Stimulated activated CD4-positive, alpha-beta T cell treated with anti-CD3 and anti-CD28 coated beads, TNF-alpha, amount 100 ng/mL, for 48 hours (primary cell): ENCODE measurements at regions not wholly inside any gene's neighbourhood (a gene's known extent, or its start where the extent isn't known, plus 50 kb on each side); places are given as distances from the start of the nearest gene placed in this dataset.
A peak's percentile ranks its signal among the peaks of the same experiment; 100 is the strongest.

ENCODE experiments used
- DNase-seq, 3 donors: peaks; one replicate each; pipeline ENCODE4 v3.0.0-alpha.2; 2020; ENCODE audit warnings: low read depth in 3 of 3

GRCh38 chr1:81435175-81435574 is 365.6 kb upstream of the ADGRL2 start:
- no peak for DNase-seq

GRCh38 chr1:81433676-81434075 is 367.1 kb upstream of the ADGRL2 start:
- DNase-seq: no peak

- DNase-seq: no peak
Measured at GRCh38 chr1:81432654-81433109, 368.1 kb upstream of the ADGRL2 start.

DNA sequence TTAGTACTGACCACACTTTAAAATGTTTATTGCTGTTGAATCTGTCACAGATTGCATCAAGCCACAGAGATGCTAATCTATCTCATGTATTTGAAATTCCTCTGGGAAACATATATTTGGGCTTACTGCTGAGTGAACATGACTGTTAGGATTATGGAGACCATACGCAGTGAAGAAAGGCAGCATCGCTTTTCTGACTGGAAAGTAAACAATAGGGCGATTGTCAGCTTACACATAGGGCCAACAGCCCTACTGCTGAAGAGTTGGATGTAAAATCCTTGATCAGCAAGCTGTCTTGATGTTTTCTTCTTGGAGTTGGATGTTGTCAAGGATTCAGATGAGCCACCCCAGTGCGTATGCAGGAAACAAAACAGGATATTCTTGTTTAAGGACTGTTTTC is 368.7 kb upstream of the ADGRL2 start:
- no peak for DNase-seq

- no peak for DNase-seq
Measured at GRCh38 chr1:81431624-81432000, 369.1 kb upstream of the ADGRL2 start.

DNA sequence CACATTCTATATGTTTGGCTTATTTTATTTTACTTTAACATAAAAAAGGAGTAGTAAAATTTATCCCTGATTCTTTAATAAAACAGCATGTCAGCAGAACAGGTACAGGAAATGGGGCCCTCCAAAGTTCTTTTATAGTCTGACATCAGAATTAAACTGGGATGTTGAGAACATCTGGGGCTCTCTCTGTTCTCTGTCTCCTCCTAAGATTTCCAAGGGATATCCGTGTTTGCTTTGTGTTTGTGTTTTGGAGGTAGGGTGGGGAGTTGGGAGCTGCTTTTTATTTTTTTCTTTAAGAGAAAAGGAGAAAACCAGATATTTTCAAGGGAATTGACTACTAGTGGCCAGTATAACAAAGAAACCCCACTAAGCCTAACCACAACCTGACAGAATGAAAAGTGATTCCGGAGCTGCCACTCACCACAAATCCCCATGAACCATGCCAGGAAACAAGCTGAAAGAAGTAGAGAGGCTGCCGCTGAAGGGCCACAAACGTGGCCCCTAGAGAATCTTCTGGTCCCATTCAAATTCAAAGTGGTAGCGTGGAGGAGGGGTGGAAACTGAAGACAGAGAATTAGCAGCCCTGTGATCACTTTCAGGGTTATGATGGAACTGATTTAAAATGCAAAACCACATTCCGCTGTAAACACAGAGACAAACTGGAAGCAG is 369.6 kb upstream of the ADGRL2 start:
- no peak for DNase-seq

DNA sequence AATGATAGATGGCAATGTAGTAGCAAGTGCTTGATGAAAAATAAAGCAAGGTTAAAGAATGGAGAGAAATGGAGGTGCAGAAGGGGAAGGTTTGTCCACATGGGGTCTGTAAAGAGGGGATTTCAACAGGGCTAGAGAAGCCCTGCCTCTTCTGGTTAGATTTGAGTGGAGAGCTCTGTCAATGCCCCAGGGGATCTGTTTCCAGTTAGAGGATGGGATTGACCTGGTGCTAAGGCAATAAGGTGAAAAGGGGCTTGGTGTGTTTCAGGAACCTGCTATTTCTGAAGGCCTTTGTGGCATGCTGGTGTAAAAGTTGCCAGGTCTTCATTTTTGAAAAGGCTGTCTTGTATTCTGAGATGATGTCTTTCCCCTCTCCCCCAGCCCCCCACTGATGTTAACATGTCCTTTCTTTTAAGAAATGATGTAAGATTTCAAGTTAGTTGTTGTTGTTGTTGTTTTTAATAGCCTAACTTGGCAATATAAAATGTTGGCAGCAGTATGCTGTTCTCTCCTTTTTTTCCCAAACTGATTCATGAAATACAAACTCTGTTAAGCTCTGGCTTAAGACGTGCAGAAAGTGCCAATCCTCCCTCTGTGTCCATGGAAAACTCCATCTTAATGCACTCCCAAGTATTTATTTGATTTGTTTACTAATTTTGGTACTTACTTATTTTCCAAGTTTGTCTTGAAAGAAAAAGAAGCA is 370.3 kb upstream of the ADGRL2 start:
- DNase-seq: no peak

GRCh38 chr1:81428998-81429397 is 371.7 kb upstream of the ADGRL2 start:
- no peak for DNase-seq

DNA sequence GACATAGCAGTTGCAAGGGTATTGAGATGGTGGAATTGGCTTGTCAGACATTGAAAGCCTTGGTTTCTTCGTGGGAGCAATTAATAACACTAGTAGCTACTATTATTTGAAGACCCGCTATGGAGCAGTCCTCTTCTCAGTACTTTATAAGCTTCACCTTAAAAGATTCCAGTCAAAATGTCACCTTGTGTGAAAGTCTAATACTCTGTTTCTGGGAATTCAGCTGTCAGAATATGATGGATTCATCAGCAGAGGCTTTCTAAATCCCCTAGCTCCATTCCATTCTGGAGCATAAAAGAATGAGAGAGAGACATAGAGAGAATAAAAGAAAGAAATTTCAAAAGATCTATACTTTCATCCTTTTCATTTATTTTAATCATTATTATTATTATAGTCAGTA is 375.9 kb upstream of the ADGRL2 start:
- no peak for DNase-seq

- DNase-seq: no peak
Measured at GRCh38 chr1:81424061-81424460, 376.7 kb upstream of the ADGRL2 start.

DNA sequence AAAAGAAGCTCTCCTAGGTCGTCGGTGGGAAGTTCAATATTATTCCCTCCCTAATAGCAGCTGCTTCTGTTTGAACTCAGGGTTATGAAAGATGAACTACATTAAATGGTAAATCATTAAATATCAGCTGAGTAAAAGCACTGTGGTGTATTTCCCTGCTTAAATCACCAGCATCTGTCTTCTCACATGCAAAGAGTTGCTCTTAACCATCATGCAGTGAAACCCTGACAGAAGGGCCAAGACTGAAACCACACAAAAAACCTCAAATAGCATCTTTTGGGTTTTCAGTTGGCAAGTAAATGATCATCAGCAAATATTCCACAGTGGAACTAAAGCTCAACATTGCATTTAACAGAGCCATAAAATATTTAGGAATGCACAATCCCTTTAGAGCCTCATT is 380.0 kb upstream of the ADGRL2 start:
- no peak for DNase-seq

DNA sequence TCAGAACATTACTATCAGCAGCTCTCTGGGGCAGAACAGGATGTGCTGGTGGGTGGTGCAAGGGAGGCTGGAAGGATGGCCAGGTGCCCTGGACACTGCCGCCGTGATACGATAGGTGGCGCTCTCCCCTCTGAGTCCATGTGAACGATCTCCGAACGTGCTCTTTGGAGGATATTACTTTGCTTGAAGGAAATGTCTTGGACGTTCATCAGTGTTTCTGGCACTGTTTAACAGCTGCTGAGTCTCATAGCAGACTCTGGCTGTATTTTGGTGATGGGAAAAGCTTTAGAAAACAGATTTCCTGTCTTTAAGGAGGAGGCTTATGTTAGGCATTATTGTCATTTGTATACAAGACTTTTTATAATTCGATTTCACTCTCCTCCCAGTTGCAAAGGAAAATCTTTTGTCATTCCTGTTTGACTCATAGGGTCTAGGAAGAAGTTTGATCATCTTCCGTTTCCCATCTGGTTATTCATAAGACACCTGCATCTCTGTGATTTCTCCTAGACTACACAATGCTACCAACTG is 386.2 kb upstream of the ADGRL2 start:
- peak in 1 of 3 donors; percentile 2 for DNase-seq

DNA sequence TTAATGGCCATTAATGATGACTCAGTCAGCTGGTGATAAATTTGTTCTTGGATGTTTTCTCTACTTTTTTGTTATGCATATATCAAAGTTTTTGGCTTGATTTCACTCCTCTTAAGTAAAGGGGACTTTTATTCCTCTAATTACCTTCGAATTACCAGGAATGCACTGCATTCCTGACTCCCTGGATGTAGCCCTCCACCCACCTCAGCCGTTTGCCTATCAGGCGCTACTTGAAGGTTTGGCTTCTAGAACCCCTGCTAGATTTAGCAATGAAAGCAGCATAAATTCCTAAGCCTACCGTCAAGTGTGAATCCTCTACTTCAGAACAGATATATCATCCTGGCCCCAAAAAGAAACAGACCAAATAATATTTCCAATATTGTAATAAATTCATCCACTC is 387.8 kb upstream of the ADGRL2 start:
- DNase-seq: no peak

GRCh38 chr1:81410941-81411340 is 389.8 kb upstream of the ADGRL2 start:
- DNase-seq: no peak

- DNase-seq: no peak
Measured at GRCh38 chr1:81410351-81410750, 390.4 kb upstream of the ADGRL2 start.

DNA sequence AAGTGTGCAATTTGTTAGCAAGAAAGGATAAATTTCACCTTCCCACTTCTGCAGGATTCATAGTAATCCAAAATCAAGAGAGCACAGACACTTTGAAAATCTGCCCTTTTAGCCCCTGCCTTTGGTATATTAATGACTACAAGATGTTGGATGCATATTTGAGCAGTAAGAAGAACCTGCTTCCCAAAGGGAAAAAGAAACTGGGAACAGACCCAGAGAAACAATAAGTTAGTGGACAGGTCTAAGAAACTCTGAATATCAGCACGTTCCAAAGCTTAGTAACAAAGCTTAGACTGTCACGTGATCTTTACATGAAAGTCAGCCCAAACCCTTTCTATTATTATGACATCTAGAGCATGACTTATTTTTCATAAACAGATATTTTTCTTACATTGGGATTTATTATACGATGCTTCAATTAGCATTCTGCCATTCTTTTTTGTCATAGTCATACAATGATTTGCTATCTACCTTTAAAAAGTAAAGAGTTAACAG is 390.9 kb upstream of the ADGRL2 start:
- DNase-seq: no peak

GRCh38 chr1:81409262-81409661 is 391.5 kb upstream of the ADGRL2 start:
- no peak for DNase-seq

DNA sequence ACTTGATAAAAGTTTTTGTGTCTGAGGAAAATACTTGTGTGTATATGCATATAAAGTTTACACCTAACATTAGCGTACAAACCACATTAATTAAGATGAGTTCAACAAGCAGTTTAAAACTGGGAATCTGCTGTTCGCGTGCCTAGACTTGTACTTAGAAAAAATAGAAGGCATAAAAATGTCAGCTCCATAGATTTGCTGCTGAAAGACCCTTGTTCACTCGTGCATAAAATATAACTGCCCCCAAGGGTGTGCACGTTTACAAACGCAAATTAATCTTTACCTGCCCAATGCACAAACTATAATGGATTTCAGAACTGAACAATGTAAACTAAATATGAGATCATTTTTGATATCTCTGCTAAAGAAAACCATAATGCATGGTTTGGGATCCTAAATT is 392.3 kb upstream of the ADGRL2 start:
- no peak for DNase-seq

GRCh38 chr1:81407000-81407821 is 393.5 kb upstream of the ADGRL2 start:
- no peak for DNase-seq

DNA sequence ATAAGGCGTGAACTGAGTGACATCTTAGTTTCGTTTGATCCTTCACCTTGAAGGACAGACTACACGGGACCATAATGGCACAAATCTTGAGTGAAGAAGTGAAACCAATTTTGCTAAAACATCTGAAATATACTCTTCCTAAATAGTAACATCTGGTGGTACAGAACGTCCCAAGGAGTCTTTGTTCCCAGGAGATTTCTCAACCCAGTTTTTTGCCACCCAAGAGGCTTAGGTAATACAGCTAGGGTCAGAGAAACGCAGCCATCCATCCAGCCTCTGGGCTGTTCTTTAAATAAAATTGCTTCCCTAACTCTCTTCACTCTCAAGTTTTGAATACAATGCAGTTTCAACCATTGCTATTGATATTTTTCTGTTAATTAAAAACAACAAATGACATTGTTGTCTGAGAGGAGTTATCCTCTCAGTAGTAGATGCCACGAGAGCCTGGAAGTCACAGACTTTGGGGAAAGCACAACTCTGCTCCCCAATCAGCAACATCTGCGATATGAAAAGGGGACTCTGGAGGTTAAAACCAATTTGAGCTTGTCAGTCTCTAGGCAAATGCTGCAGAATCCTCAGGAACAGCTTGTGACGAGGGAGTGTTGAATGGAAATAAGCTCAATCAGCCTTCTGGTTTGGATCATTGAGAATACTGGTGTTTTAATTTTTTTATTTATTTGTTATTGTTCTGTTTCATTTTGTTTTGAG is 394.3 kb upstream of the ADGRL2 start:
- no peak for DNase-seq

- DNase-seq: no peak
Measured at GRCh38 chr1:81398041-81398440, 402.7 kb upstream of the ADGRL2 start.
